Keratinocyte (primary cell): ENCODE measurements at regions not wholly inside any gene's neighbourhood (a gene's known extent, or its start where the extent isn't known, plus 50 kb on each side); places are given as distances from the start of the nearest gene placed in this dataset.

Experiments
- DNase-seq: peaks from one replicate; pipeline ENCODE4 v3.0.0-alpha.2; 2011; ENCODE audit warnings: low read depth, missing footprints, low spot score
- FAIRE-seq: peaks from 2 replicates; lab custom pipeline; 2011; peaks lifted over from hg19 to GRCh38; lab: Jason Lieb, UNC
- H2AFZ ChIP-seq: 2 replicates; pipeline ENCODE4 v1.6.0; 2012; ENCODE audit warnings: low read length, control low read depth, inconsistent platforms; ENCODE audit not compliant: control insufficient read depth
- H3K27ac ChIP-seq: 2 replicates; pipeline ENCODE4 v1.5.1; 2011; ENCODE audit warnings: low read length; ENCODE audit not compliant: control insufficient read depth, insufficient read depth
- H3K27me3 ChIP-seq: 3 replicates; pipeline ENCODE4 v1.6.0; 2011; ENCODE audit warnings: low read length; ENCODE audit not compliant: control insufficient read depth, insufficient read depth; ENCODE audit errors: extremely low read depth
- H3K36me3 ChIP-seq, 2 experiments: 2 replicates in 1 of 2; 3 replicates in 1 of 2; pipeline ENCODE4 v1.5.1; 2011; ENCODE audit warnings: low read length in 2 of 2, mild to moderate bottlenecking in 1 of 2; ENCODE audit not compliant: control insufficient read depth in 2 of 2, insufficient read depth in 2 of 2; ENCODE audit errors: extremely low read depth in 1 of 2
- H3K4me1 ChIP-seq: 3 replicates; pipeline ENCODE4 v1.5.1; 2011; ENCODE audit warnings: low read length; ENCODE audit not compliant: control insufficient read depth, insufficient read depth; ENCODE audit errors: extremely low read depth
- H3K4me2 ChIP-seq: 3 replicates; pipeline ENCODE4 v1.6.0; 2011; ENCODE audit warnings: low read depth, low read length; ENCODE audit not compliant: control insufficient read depth, insufficient read depth; ENCODE audit errors: extremely low read depth
- H3K4me3 ChIP-seq, 3 experiments: fragments of 200-600 bp in 1 of 3; sonication (generic) in 1 of 3; 2 replicates in 2 of 3; 3 replicates in 1 of 3; pipeline ENCODE4 v1.5.1; 2011 to 2016; ENCODE audit warnings: low read length in 3 of 3, mild to moderate bottlenecking in 3 of 3, control low read depth in 2 of 3, inconsistent platforms in 1 of 3, low read depth in 1 of 3, mixed read lengths in 1 of 3, mixed run types in 1 of 3, moderate library complexity in 1 of 3; ENCODE audit not compliant: control insufficient read depth in 2 of 3, insufficient read depth in 2 of 3; ENCODE audit errors: extremely low read depth in 1 of 3
- H3K79me2 ChIP-seq: 2 replicates; pipeline ENCODE4 v1.6.0; 2012; ENCODE audit warnings: low read length; ENCODE audit not compliant: control insufficient read depth, insufficient read depth
- H3K9ac ChIP-seq: 3 replicates; pipeline ENCODE4 v1.6.0; 2011; ENCODE audit warnings: low read length; ENCODE audit not compliant: control insufficient read depth, insufficient read depth; ENCODE audit errors: extremely low read depth
- H3K9me1 ChIP-seq: 3 replicates; pipeline ENCODE4 v1.6.0; 2011; ENCODE audit warnings: low read length; ENCODE audit not compliant: control insufficient read depth, insufficient read depth; ENCODE audit errors: extremely low read depth
- H3K9me3 ChIP-seq: 2 replicates; pipeline ENCODE4 v1.5.1; 2012; ENCODE audit warnings: low read depth, low read length; ENCODE audit not compliant: control insufficient read depth
- H4K20me1 ChIP-seq: 3 replicates; pipeline ENCODE4 v1.6.0; 2011; ENCODE audit warnings: low read length; ENCODE audit not compliant: control insufficient read depth, insufficient read depth; ENCODE audit errors: extremely low read depth
- EZH2 ChIP-seq: IDR thresholded peaks from one replicate; pipeline ENCODE4 v1.6.1; 2012; ENCODE audit warnings: inconsistent platforms, mild to moderate bottlenecking, low read length, moderate library complexity
- dilution Hi-C: fragments of 300-500 bp; cut with MboI; formaldehyde crosslinking; loops from one replicate; pipeline ENCODE4 v1.7.0; 2020; ENCODE audit warnings: low sequenced_read_pairs; ENCODE audit not compliant: extremely low pct_ligation_motif_present
- TF ChIP-seq, protein P1 (sequence below), 3 experiments: IDR thresholded peaks in 1 of 3; conservative IDR thresholded peaks in 1 of 3; optimal IDR thresholded peaks in 1 of 3; 2 replicates in 2 of 3; 3 replicates in 1 of 3; pipeline versions ENCODE3 to v1.5.1; 2011; ENCODE audit warnings: low read length in 3 of 3, mild to moderate bottlenecking in 3 of 3, moderate library complexity in 2 of 3, control low read depth in 1 of 3, inconsistent platforms in 1 of 3; ENCODE audit not compliant: insufficient read depth in 2 of 3; ENCODE audit errors: extremely low read depth in 1 of 3

DNA sequence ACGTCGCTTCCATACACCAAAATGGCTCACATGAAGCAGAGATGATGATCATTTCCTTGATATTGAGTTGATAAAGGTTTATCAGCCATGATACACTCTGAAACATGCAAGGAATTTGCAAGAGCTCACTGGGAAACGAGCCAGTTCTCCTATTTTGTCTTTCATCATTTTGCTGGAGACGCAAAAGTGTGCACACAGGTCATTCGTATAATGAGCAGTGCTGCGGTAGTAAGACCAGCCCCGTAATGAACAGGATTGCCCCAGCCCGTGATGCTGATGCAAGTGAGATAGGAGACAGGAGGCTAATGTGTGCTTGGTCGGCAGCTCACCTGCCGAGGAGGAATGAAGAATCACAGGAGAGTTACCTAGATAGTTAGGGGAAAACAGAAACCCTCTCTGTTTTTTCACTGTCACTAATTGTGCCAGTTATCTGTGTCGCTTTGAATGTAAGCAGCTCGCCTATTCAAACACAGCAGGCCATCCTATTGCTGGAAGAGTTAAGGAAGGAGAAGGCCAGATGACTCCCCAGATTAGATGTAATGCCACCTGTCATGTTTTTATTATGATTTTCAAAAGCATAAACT lies 391.8 kb downstream of the SAMD5 start:
- Histone ChIP-seq H3K9me1 (no peaks in the 10 kb centered on the region), H3K9ac (no peak overlapping the region), H3K4me1 (no peaks in the 10 kb centered on the region), H3K27ac (no peak overlapping the region), H3K9me3 (no peaks in the 10 kb centered on the region), H4K20me1 (no peaks in the 10 kb centered on the region), H2AFZ (no peak overlapping the region), H3K27me3 (no peaks in the 10 kb centered on the region), H3K4me3 (no peak overlapping the region), H3K79me2 (no peaks in the 10 kb centered on the region), H3K4me2 (no peak overlapping the region), H3K36me3 (no peaks in the 10 kb centered on the region)
- no peak for TF ChIP-seq EZH2
- TF ChIP-seq, protein P1, sequence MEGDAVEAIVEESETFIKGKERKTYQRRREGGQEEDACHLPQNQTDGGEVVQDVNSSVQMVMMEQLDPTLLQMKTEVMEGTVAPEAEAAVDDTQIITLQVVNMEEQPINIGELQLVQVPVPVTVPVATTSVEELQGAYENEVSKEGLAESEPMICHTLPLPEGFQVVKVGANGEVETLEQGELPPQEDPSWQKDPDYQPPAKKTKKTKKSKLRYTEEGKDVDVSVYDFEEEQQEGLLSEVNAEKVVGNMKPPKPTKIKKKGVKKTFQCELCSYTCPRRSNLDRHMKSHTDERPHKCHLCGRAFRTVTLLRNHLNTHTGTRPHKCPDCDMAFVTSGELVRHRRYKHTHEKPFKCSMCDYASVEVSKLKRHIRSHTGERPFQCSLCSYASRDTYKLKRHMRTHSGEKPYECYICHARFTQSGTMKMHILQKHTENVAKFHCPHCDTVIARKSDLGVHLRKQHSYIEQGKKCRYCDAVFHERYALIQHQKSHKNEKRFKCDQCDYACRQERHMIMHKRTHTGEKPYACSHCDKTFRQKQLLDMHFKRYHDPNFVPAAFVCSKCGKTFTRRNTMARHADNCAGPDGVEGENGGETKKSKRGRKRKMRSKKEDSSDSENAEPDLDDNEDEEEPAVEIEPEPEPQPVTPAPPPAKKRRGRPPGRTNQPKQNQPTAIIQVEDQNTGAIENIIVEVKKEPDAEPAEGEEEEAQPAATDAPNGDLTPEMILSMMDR (optimal IDR thresholded peaks at IDR 0.05 in 1 of 3, IDR thresholded peaks at IDR 0.05 in 1 of 3, conservative IDR thresholded peaks at IDR 0.05 in 1 of 3; ENCODE audit: extremely low read depth in 1 of 3, insufficient read depth in 2 of 3, low read length in 3 of 3): no peak
- FAIRE-seq (no peak), DNase-seq (no peak)
- dilution Hi-C loops: no loop called here

DNA sequence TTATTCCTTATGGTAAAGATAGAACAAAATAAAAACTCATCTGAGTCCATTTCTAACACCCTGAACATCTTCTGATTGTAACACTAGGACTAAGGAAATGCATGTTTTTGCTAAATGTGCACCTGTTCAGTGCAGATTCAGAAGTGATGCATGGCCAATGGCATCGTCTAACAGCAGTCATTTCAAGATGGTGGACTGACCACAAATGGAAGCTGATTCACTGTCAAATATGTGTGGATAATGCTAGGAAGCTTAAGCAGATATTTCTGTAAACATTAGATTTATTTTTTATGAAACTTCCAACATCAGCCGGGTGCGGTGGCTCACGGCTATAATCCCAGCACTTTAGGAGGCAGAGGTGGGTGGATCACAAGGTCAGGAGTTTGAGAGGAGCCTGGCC lies 394.8 kb downstream of the SAMD5 start:
- FAIRE-seq: no peak
- no peak overlapping the region for H2AFZ ChIP-seq

More for the DNA sequence above, 394.8 kb downstream of the SAMD5 start:
- no peaks in the 10 kb centered on the region for H3K9me1 ChIP-seq
- H3K36me3 ChIP-seq: no peaks in the 10 kb centered on the region
- dilution Hi-C loops: no loop called here
- DNase-seq: no peak
- H3K4me2 ChIP-seq: no peak overlapping the region
- no peak overlapping the region for H3K27ac ChIP-seq
- H4K20me1 ChIP-seq: no peaks in the 10 kb centered on the region
- no peak overlapping the region for H3K4me3 ChIP-seq
- no peaks in the 10 kb centered on the region for H3K79me2 ChIP-seq
- TF ChIP-seq, protein P1 (optimal IDR thresholded peaks at IDR 0.05 in 1 of 3, IDR thresholded peaks at IDR 0.05 in 1 of 3, conservative IDR thresholded peaks at IDR 0.05 in 1 of 3; ENCODE audit: extremely low read depth in 1 of 3, insufficient read depth in 2 of 3, low read length in 3 of 3): no peak
- no peak for TF ChIP-seq EZH2
- H3K9me3 ChIP-seq: no peaks in the 10 kb centered on the region
- H3K27me3 ChIP-seq: no peaks in the 10 kb centered on the region
- no peak overlapping the region for H3K9ac ChIP-seq
- H3K4me1 ChIP-seq: no peaks in the 10 kb centered on the region
